HepG2 (cell line): ENCODE measurements at regions not wholly inside any gene's neighbourhood (a gene's known extent, or its start where the extent isn't known, plus 50 kb on each side); places are given as distances from the start of the nearest gene placed in this dataset.
"Not testable (repeated sequence)": the region's sequence is repeated elsewhere in the genome, so short reads cannot be mapped to it uniquely, and the experiment has no call there.

Source experiments
- ATAC-seq: fragments of 200-7000 bp; cut with Tn5 transposase; 3 replicates; pipeline ENCODE4 v1.9.1; 2020; ENCODE audit warnings: mild to moderate bottlenecking, moderate library complexity
- BruUV-seq: library from RNA; stranded (reverse); fragments of 400-500 nt; replicated peaks from 2 replicates; lab custom pipeline; 2021; lab: Mats Ljungman, UMichigan
- CTCF ChIA-PET: fragments of 300-600 bp; formaldehyde crosslinking; extraction: SDS; loops from one replicate; lab custom pipeline; 2021; ENCODE audit warnings: low total read pairs, inconsistent platforms, low intra/inter-chr PET ratio; lab: Yijun Ruan, JAX
- POLR2A ChIA-PET: fragments of 350-600 bp; sonication (Branson Sonifier 250); formaldehyde crosslinking; loops from one replicate; lab custom pipeline; 2020; ENCODE audit warnings: antibody characterized with exemption, inconsistent platforms; lab: Yijun Ruan, JAX
- DNase-seq: peaks from one replicate; pipeline ENCODE4 v3.0.0-alpha.2; 2015; ENCODE audit warnings: low spot score
- FAIRE-seq: peaks from 3 replicates; lab custom pipeline; 2011; peaks lifted over from hg19 to GRCh38; lab: Jason Lieb, UNC
- H2AFZ ChIP-seq: one replicate; pipeline ENCODE4 v1.6.1; 2011; ENCODE audit warnings: low read length, inconsistent platforms
- H3K27ac ChIP-seq: fragments of 300-600 bp; 3 replicates; pipeline ENCODE4 v1.8.0; 2011; ENCODE audit warnings: mixed run types, mild to moderate bottlenecking, mixed read lengths, low read length, inconsistent platforms; ENCODE audit not compliant: insufficient read depth; ENCODE audit errors: extremely low read length
- H3K27me3 ChIP-seq, 2 experiments: fragments of 200-600 bp in 1 of 2; 2 replicates in 1 of 2; 3 replicates in 1 of 2; pipeline versions ENCODE4 v1.6.0 to v1.8.0; 2011; ENCODE audit warnings: low read length in 2 of 2, mild to moderate bottlenecking in 2 of 2, moderate library complexity in 2 of 2, inconsistent platforms in 1 of 2; ENCODE audit not compliant: insufficient read depth in 2 of 2, control insufficient read depth in 1 of 2
- H3K36me3 ChIP-seq, 2 experiments: fragments of 200-600 bp in 1 of 2; replicated peaks in 1 of 2; 2 replicates in 1 of 2; 3 replicates in 1 of 2; pipeline versions ENCODE4 v1.5.1 to v1.8.0; 2011; ENCODE audit warnings: low read length in 2 of 2, inconsistent platforms in 1 of 2; ENCODE audit not compliant: insufficient read depth in 2 of 2, control insufficient read depth in 1 of 2
- H3K4me1 ChIP-seq: 2 replicates; pipeline ENCODE4 v1.5.1; 2012; ENCODE audit warnings: low read length, inconsistent platforms; ENCODE audit not compliant: insufficient read depth
- H3K4me2 ChIP-seq: 2 replicates; pipeline ENCODE4 v1.6.0; 2011; ENCODE audit warnings: low read depth, low read length, inconsistent platforms
- H3K4me3 ChIP-seq, 3 experiments: fragments of 200-600 bp in 1 of 3; sonication (generic), shearing (Covaris generic) in 1 of 3; replicated peaks in 1 of 3; 2 replicates each; pipeline ENCODE4 v1.5.1; 2011 to 2016; ENCODE audit warnings: low read length in 3 of 3, inconsistent platforms in 2 of 3, low read depth in 2 of 3, mild to moderate bottlenecking in 2 of 3, control low read depth in 1 of 3, mixed read lengths in 1 of 3; ENCODE audit not compliant: insufficient read depth in 1 of 3
- H3K79me2 ChIP-seq: one replicate; pipeline ENCODE4 v1.6.1; 2011; ENCODE audit warnings: low read length, inconsistent platforms; ENCODE audit not compliant: insufficient read depth
- H3K9ac ChIP-seq: 2 replicates; pipeline ENCODE4 v1.6.0; 2011; ENCODE audit warnings: mild to moderate bottlenecking, low read depth, low read length, inconsistent platforms; ENCODE audit not compliant: insufficient read depth
- H3K9me3 ChIP-seq: 2 replicates; pipeline ENCODE4 v1.5.1; 2012; ENCODE audit warnings: mild to moderate bottlenecking, low read length
- H4K20me1 ChIP-seq: 2 replicates; pipeline ENCODE4 v1.6.0; 2011; ENCODE audit warnings: inconsistent platforms, mild to moderate bottlenecking, low read length, moderate library complexity; ENCODE audit not compliant: insufficient read depth
- E2F1 ChIP-seq: sonication (generic); formaldehyde crosslinking; IDR thresholded peaks from 2 replicates; pipeline ENCODE4 v1.5.0; 2020; ENCODE audit warnings: missing genetic modification reagents
- POGK ChIP-seq: sonication (generic); formaldehyde crosslinking; conservative IDR thresholded peaks from 2 replicates; pipeline ENCODE4 v1.8.0; 2022; ENCODE audit warnings: mild to moderate bottlenecking, moderate library complexity, missing genetic modification reagents
- SOX13 ChIP-seq, 3 experiments: fragments of 450-650 bp in 1 of 3; sonication (generic) in 1 of 3; formaldehyde crosslinking in 1 of 3; IDR thresholded peaks in 2 of 3; conservative IDR thresholded peaks in 1 of 3; 2 replicates each; pipeline versions ENCODE4 v1.5.0 to v1.6.1; 2016 to 2020; ENCODE audit warnings: antibody characterized with exemption in 1 of 3, mild to moderate bottlenecking in 1 of 3, missing compliant biosample characterization in 1 of 3, missing genetic modification reagents in 1 of 3, moderate library complexity in 1 of 3
- ZBTB4 ChIP-seq: sonication (generic); formaldehyde crosslinking; IDR thresholded peaks from 2 replicates; pipeline ENCODE4 v1.4.0; 2020; ENCODE audit warnings: missing genetic modification reagents, mild to moderate bottlenecking, borderline replicate concordance
- WGBS: methylation state at CpG from one replicate; pipeline ENCODE4 v1.1.6; 2017; ENCODE audit warnings: low lambda C conversion rate; 5-methylcytosine and 5-hydroxymethylcytosine counted together
- in situ Hi-C: cut with HindIII; loops from 2 replicates; pipeline ENCODE4 v1.10.0; 2017; ENCODE audit warnings: low pct_unique_long_range_greater_than_20kb; ENCODE audit not compliant: extremely low pct_ligation_motif_present
- intact Hi-C: fragments of 100-400 bp; cut with micrococcal nuclease; formaldehyde crosslinking; loops from one replicate; pipeline ENCODE4 v1.10.0; 2022; ENCODE audit not compliant: unreplicated experiment

- no peak for TF ChIP-seq E2F1 (CRISPR knock-in tag)
- TF ChIP-seq POGK: 0 out of 2 replicates have a peak, but pooled peaks have one; percentile 5
- no peak for TF ChIP-seq SOX13 (IDR thresholded peaks at IDR 0.05)
- TF ChIP-seq SOX13 (CRISPR knock-in tag; conservative IDR thresholded peaks at IDR 0.05 in 1 of 2, IDR thresholded peaks at IDR 0.05 in 1 of 2): no peak
- TF ChIP-seq ZBTB4: no peak
These were observed 90.0 kb upstream of the DRD5 start (continued) for GRCh38 chr4:9691238-9692065.

- ATAC-seq, H3K4me3 ChIP-seq, H3K27ac ChIP-seq, DNase-seq, H3K9ac ChIP-seq, BruUV-seq, intact Hi-C loops, CTCF ChIA-PET, H3K79me2 ChIP-seq, H3K36me3 ChIP-seq, in situ Hi-C loops, H3K9me3 ChIP-seq, POLR2A ChIA-PET, H2AFZ ChIP-seq, H4K20me1 ChIP-seq, FAIRE-seq, H3K27me3 ChIP-seq, H3K4me2 ChIP-seq: not testable (repeated sequence)
- 64% methylated on average over 5 of the region's 5 CpGs for WGBS
- H3K4me1 ChIP-seq: peaks cover 11% of the 10 kb centered on the region; the same call in 1 of the 2 replicates
These were observed 88.5 kb upstream of the DRD5 start for GRCh38 chr4:9692791-9693491.

GRCh38 chr4:9694403-9694802 is 87.0 kb upstream of the DRD5 start:
- H3K36me3 ChIP-seq, H2AFZ ChIP-seq, ATAC-seq, H3K27ac ChIP-seq, FAIRE-seq, CTCF ChIA-PET, H4K20me1 ChIP-seq, intact Hi-C loops, POLR2A ChIA-PET, H3K4me3 ChIP-seq, H3K9ac ChIP-seq, DNase-seq, in situ Hi-C loops, H3K4me2 ChIP-seq, BruUV-seq, H3K9me3 ChIP-seq, H3K79me2 ChIP-seq, H3K27me3 ChIP-seq: not testable (repeated sequence)
- 37% methylated on average over 6 of the region's 7 CpGs for WGBS
- H3K4me1 ChIP-seq: peaks cover 11% of the 10 kb centered on the region; the same call in 1 of the 2 replicates
